DOHH2 (cell line): ENCODE measurements at regions not wholly inside any gene's neighbourhood (a gene's known extent, or its start where the extent isn't known, plus 50 kb on each side); places are given as distances from the start of the nearest gene placed in this dataset.

Source experiments
- H3F3A ChIP-seq: fragments of 200-600 bp; sonication (generic), shearing (Covaris generic); 2 replicates; pipeline ENCODE4 v1.6.0; 2016; ENCODE audit warnings: antibody characterized with exemption, mild to moderate bottlenecking; ENCODE audit not compliant: control insufficient read depth, insufficient read depth
- H3K27ac ChIP-seq: fragments of 200-600 bp; sonication (generic); 2 replicates; pipeline ENCODE4 v1.5.1; 2014; ENCODE audit warnings: low read depth, mild to moderate bottlenecking, low read length, moderate library complexity
- H3K27me3 ChIP-seq: fragments of 200-600 bp; sonication (generic); 2 replicates; pipeline ENCODE4 v1.6.1; 2014; ENCODE audit warnings: mild to moderate bottlenecking, low read length, mixed read lengths; ENCODE audit not compliant: control insufficient read depth
- H3K36me3 ChIP-seq: fragments of 200-600 bp; sonication (generic); 2 replicates; pipeline ENCODE4 v1.6.1; 2014; ENCODE audit warnings: mild to moderate bottlenecking, low read length, moderate library complexity, mixed read lengths; ENCODE audit not compliant: control insufficient read depth
- H3K4me1 ChIP-seq: fragments of 200-600 bp; sonication (generic); 2 replicates; pipeline ENCODE4 v1.6.1; 2014; ENCODE audit warnings: mild to moderate bottlenecking, low read length, mixed read lengths; ENCODE audit not compliant: control insufficient read depth
- H3K4me2 ChIP-seq: fragments of 200-600 bp; sonication (generic); 2 replicates; pipeline ENCODE4 v1.6.0; 2014; ENCODE audit warnings: mild to moderate bottlenecking, low read length, moderate library complexity
- H3K4me3 ChIP-seq: fragments of 200-600 bp; sonication (generic); 2 replicates; pipeline ENCODE4 v1.5.1; 2014; ENCODE audit warnings: mild to moderate bottlenecking, low read length, mixed read lengths
- H3K79me2 ChIP-seq: fragments of 200-600 bp; sonication (generic); 2 replicates; pipeline ENCODE4 v1.6.1; 2014; ENCODE audit warnings: mild to moderate bottlenecking, low read length, mixed read lengths; ENCODE audit not compliant: control insufficient read depth
- H3K9me2 ChIP-seq: fragments of 200-600 bp; sonication (generic); replicated peaks from 2 replicates; pipeline ENCODE4 v1.6.1; 2014; ENCODE audit warnings: mild to moderate bottlenecking, low read length, mixed read lengths; ENCODE audit not compliant: control insufficient read depth
- H3K9me3 ChIP-seq: fragments of 200-600 bp; sonication (generic); 2 replicates; pipeline ENCODE4 v1.6.1; 2014; ENCODE audit warnings: antibody characterized with exemption, low read length, mixed read lengths; ENCODE audit not compliant: control insufficient read depth, insufficient read depth
- H4K20me1 ChIP-seq: fragments of 200-600 bp; sonication (generic); 2 replicates; pipeline ENCODE4 v1.6.0; 2014; ENCODE audit warnings: low read depth, mild to moderate bottlenecking, antibody characterized with exemption, low read length, moderate library complexity; ENCODE audit not compliant: control insufficient read depth, insufficient read depth
- EZH2phosphoT487 ChIP-seq: fragments of 200-600 bp; sonication (generic); IDR thresholded peaks from 2 replicates; pipeline ENCODE4 v1.6.1; 2017; ENCODE audit warnings: borderline replicate concordance, mild to moderate bottlenecking, antibody characterized with exemption, low read length, moderate library complexity, mixed read lengths
- TF ChIP-seq, protein P1 (sequence below): fragments of 200-600 bp; sonication (generic); IDR thresholded peaks from one replicate; pipeline ENCODE4 v1.5.1; 2014; ENCODE audit warnings: antibody characterized with exemption, mild to moderate bottlenecking, low read depth, low read length; ENCODE audit not compliant: poor library complexity, severe bottlenecking

DNA sequence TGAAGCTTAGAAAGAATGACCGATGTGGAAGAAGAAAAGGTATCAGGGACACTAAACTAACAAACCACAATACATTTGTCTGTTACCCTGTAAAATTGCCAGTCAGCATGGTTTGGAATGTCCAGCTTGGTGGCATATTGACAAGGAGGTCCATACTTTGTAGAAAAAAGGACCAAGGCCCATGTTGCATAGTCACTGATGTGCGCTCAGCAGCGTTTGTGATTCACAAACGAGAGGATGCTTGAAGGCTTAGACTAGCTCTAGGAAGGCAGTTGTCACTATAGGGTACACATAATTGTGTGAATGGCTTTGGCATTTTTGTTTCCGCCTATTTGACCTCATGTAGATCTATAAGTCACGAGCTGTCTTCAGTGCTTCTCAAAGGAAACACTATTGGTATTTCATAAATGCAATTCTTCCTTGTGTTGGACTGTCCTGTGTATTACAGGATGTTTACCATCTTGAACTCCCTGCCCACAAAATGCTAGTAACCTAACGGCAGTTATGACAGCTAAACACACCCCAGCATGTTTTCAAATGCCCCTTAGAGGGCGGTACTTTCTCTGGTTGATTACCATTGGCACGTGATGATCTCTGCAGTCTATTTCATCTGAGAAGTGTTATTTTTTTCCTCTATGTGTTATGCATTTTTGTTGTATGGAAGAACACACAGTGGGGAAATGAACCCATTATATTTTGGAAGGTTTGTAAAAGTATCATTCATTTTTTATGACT, 304.2 kb downstream of the CYRIA start:
- H3K27ac ChIP-seq, result no peak overlapping the region
- H3K36me3 ChIP-seq, result no peaks in the 10 kb centered on the region
- H3K4me3 ChIP-seq, result no peak overlapping the region
- TF ChIP-seq, protein P1, sequence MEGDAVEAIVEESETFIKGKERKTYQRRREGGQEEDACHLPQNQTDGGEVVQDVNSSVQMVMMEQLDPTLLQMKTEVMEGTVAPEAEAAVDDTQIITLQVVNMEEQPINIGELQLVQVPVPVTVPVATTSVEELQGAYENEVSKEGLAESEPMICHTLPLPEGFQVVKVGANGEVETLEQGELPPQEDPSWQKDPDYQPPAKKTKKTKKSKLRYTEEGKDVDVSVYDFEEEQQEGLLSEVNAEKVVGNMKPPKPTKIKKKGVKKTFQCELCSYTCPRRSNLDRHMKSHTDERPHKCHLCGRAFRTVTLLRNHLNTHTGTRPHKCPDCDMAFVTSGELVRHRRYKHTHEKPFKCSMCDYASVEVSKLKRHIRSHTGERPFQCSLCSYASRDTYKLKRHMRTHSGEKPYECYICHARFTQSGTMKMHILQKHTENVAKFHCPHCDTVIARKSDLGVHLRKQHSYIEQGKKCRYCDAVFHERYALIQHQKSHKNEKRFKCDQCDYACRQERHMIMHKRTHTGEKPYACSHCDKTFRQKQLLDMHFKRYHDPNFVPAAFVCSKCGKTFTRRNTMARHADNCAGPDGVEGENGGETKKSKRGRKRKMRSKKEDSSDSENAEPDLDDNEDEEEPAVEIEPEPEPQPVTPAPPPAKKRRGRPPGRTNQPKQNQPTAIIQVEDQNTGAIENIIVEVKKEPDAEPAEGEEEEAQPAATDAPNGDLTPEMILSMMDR, result no peak
- no peak for TF ChIP-seq EZH2phosphoT487
- H3K79me2 ChIP-seq, result no peaks in the 10 kb centered on the region
- no peaks in the 10 kb centered on the region for H3K4me1 ChIP-seq
- no peak overlapping the region for H3K4me2 ChIP-seq
- H3K9me2 ChIP-seq, result no peaks in the 10 kb centered on the region
- no peaks in the 10 kb centered on the region for H4K20me1 ChIP-seq
- no peaks in the 10 kb centered on the region; the same call in 1 of the 2 replicates for H3K9me3 ChIP-seq
- no peaks in the 10 kb centered on the region for H3F3A ChIP-seq
- no peaks in the 10 kb centered on the region for H3K27me3 ChIP-seq

DNA sequence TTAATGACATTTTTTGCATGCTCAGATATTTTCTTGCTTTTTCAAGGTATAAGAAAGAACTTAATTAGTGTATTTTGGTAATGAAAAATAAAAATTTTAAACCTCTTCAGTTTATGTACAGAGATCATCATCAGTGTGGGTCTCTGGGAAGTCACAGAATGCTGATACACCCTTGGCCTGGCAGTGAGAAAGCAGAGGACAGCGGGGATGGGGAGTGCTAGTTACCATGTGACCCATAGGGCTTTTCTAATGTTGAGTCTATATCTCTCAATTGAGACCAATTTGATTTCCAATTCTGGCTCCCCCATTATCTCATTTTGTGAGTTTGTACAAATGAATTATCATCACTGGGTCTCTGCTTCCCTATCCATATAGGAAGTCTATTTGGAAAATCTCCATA, 305.7 kb downstream of the CYRIA start:
- H3K4me2 ChIP-seq, result no peak overlapping the region
- TF ChIP-seq, protein P1, result no peak
- TF ChIP-seq EZH2phosphoT487, result no peak

GRCh38 chr2:16357188-16357587, 308.4 kb downstream of the CYRIA start:
- Histone ChIP-seq H4K20me1 (no peaks in the 10 kb centered on the region), H3K4me2 (no peak overlapping the region), H3K4me1 (no peaks in the 10 kb centered on the region), H3K9me3 (no peaks in the 10 kb centered on the region; the same call in 1 of the 2 replicates), H3F3A (no peaks in the 10 kb centered on the region), H3K4me3 (no peak overlapping the region), H3K27me3 (no peaks in the 10 kb centered on the region), H3K79me2 (no peaks in the 10 kb centered on the region), H3K9me2 (no peaks in the 10 kb centered on the region), H3K36me3 (no peaks in the 10 kb centered on the region), H3K27ac (no peak overlapping the region)
- TF ChIP-seq, protein P1, result no peak
- no peak for TF ChIP-seq EZH2phosphoT487

More for the DNA sequence above, 305.7 kb downstream of the CYRIA start:
- Histone ChIP-seq H4K20me1 (no peaks in the 10 kb centered on the region), H3K79me2 (no peaks in the 10 kb centered on the region), H3K9me2 (no peaks in the 10 kb centered on the region), H3K27me3 (no peaks in the 10 kb centered on the region), H3K9me3 (no peaks in the 10 kb centered on the region; the same call in 1 of the 2 replicates), H3F3A (no peaks in the 10 kb centered on the region), H3K27ac (no peak overlapping the region), H3K4me1 (no peaks in the 10 kb centered on the region), H3K36me3 (no peaks in the 10 kb centered on the region), H3K4me3 (no peak overlapping the region)
